ENCODE measurements at regions not wholly inside any gene's neighbourhood (a gene's known extent, or its start where the extent isn't known, plus 50 kb on each side); places are given as distances from the start of the nearest gene placed in this dataset.

DNA sequence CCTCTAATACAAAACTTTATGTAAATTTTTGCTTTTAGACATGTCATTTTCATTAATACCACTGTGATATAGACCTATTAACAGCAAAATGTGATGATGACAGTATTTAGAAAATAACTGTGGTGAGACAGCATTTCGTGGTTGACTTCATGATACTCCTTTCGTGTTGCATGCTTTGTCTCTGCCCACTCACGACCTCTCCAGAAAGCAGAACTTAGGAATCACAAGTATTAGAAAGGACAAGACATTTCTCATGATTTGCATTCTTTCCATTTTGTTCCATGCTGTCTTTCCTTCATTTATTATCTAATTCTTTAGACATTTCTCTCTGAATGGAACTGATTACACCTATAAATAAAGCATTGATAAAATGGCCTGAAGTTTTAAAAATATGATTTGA is 85.2 kb upstream of the POU3F3 start:
- no peak for TF ChIP-seq EP300 (IDR thresholded peaks at IDR 0.05; ENCODE audit: borderline replicate concordance)
- TF ChIP-seq YY1 (IDR thresholded peaks at IDR 0.05; ENCODE audit: low read depth), result no peak
- TF ChIP-seq CREB1 (IDR thresholded peaks at IDR 0.05; ENCODE audit: low read depth), result no peak
- no peak for TF ChIP-seq CEBPB (IDR thresholded peaks at IDR 0.05)
- TF ChIP-seq FOXM1 (IDR thresholded peaks at IDR 0.05; ENCODE audit: borderline replicate concordance, low read depth), result no peak
- TF ChIP-seq, protein P1, sequence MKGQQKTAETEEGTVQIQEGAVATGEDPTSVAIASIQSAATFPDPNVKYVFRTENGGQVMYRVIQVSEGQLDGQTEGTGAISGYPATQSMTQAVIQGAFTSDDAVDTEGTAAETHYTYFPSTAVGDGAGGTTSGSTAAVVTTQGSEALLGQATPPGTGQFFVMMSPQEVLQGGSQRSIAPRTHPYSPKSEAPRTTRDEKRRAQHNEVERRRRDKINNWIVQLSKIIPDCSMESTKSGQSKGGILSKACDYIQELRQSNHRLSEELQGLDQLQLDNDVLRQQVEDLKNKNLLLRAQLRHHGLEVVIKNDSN (IDR thresholded peaks at IDR 0.05), result no peak

DNA sequence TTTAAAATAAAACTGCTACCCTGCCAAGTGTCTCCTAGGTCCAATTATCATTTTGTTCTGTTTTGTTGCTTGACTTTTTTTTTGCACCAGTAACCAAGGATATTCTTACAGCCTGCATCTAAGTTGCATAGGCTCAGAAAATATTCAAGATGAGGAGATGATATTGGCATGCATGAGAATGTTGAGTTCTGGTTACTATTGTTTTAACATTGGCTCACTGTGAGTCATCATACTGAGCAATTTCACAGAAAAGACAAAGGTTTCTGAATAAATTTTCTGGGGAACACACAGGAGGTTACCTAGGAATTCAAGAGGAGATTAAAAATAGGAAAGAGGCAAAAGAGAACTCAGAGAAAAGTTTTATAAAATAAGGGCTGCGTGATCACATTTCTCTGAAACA is 84.8 kb upstream of the POU3F3 start:
- TF ChIP-seq TEAD4 (IDR thresholded peaks at IDR 0.05), result no peak
- TF ChIP-seq CREB1 (IDR thresholded peaks at IDR 0.05; ENCODE audit: low read depth), result no peak
- TF ChIP-seq RAD21 (IDR thresholded peaks at IDR 0.05; ENCODE audit: low read depth), result no peak
- TF ChIP-seq, protein P2, sequence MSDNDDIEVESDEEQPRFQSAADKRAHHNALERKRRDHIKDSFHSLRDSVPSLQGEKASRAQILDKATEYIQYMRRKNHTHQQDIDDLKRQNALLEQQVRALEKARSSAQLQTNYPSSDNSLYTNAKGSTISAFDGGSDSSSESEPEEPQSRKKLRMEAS (IDR thresholded peaks at IDR 0.05), result no peak

DNA sequence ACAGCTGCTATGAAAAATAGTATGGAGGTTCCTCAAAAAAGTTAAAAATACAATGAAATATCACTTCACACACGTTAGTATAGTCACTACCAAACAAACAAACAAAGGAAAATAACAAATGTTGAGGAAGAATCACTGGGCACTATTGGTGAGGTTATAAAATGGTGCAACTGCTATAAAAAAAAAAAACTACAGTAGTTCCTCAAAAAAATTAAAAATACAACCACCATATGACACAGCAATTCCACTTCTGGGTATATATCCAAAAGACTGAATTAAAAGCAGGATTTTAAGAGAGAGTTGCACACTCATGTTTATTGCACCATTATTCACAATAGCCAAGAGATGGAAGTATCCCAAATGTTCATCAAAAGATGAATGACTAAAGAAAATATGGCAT is 80.9 kb upstream of the POU3F3 start:
- TF ChIP-seq NFIC (IDR thresholded peaks at IDR 0.05) (no peak), RAD21 (IDR thresholded peaks at IDR 0.05; ENCODE audit: low read depth) (no peak), TCF12 (IDR thresholded peaks at IDR 0.05; ENCODE audit: low read depth) (no peak), CEBPB (IDR thresholded peaks at IDR 0.05) (no peak), EP300 (IDR thresholded peaks at IDR 0.05; ENCODE audit: borderline replicate concordance) (no peak), ZBTB7A (IDR thresholded peaks at IDR 0.05; ENCODE audit: low read depth) (no peak)
- TF ChIP-seq, protein P1 (IDR thresholded peaks at IDR 0.05), result no peak

DNA sequence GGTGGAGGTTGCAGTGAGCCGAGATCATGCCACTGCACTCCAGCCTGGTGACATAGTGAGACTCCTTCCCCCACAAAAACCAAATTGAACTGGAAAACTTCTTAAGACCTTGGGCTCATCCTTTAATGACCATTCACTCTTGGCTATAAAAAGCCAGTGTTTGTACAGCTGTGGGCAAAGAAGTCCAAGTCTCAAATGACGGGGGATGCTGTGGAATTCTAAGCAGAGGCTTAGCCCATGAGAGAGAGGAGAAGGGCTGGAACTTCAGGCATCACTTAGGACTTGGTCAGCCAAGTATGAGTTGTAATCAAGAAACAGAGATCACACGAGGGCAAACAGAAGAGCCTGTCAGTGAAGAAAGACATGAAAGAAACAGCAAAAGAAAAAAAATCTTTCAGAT is 79.3 kb upstream of the POU3F3 start:
- no peak for TF ChIP-seq TAF1 (IDR thresholded peaks at IDR 0.05; ENCODE audit: low read depth)
- no peak for TF ChIP-seq CREB1 (IDR thresholded peaks at IDR 0.05; ENCODE audit: low read depth)
- no peak for TF ChIP-seq TCF12 (IDR thresholded peaks at IDR 0.05; ENCODE audit: low read depth)
- no peak for TF ChIP-seq EP300 (IDR thresholded peaks at IDR 0.05; ENCODE audit: borderline replicate concordance)
- no peak for TF ChIP-seq YY1 (IDR thresholded peaks at IDR 0.05; ENCODE audit: low read depth)
- TF ChIP-seq, protein P3, sequence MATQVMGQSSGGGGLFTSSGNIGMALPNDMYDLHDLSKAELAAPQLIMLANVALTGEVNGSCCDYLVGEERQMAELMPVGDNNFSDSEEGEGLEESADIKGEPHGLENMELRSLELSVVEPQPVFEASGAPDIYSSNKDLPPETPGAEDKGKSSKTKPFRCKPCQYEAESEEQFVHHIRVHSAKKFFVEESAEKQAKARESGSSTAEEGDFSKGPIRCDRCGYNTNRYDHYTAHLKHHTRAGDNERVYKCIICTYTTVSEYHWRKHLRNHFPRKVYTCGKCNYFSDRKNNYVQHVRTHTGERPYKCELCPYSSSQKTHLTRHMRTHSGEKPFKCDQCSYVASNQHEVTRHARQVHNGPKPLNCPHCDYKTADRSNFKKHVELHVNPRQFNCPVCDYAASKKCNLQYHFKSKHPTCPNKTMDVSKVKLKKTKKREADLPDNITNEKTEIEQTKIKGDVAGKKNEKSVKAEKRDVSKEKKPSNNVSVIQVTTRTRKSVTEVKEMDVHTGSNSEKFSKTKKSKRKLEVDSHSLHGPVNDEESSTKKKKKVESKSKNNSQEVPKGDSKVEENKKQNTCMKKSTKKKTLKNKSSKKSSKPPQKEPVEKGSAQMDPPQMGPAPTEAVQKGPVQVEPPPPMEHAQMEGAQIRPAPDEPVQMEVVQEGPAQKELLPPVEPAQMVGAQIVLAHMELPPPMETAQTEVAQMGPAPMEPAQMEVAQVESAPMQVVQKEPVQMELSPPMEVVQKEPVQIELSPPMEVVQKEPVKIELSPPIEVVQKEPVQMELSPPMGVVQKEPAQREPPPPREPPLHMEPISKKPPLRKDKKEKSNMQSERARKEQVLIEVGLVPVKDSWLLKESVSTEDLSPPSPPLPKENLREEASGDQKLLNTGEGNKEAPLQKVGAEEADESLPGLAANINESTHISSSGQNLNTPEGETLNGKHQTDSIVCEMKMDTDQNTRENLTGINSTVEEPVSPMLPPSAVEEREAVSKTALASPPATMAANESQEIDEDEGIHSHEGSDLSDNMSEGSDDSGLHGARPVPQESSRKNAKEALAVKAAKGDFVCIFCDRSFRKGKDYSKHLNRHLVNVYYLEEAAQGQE (IDR thresholded peaks at IDR 0.05; ENCODE audit: low read depth), result no peak
- no peak for TF ChIP-seq NFIC (IDR thresholded peaks at IDR 0.05)

DNA sequence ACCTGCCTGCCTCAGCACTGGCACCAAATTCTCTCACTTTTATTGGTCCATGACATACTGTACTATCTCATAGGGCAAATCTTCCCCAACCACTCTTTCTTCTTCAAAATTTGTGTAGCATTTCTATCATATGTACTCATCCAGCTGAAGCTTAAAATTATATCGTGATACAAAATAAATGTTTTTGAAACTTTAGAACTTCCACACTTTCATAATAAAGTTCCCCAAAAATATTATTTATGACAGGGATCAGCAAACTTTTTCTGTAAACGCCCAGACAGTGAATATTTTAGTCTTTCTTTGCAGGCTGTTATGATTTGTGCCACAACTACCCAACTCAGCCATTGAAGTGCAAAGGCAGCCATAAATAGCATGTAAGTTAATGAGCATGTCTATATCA is 76.2 kb upstream of the POU3F3 start:
- TF ChIP-seq TCF12 (IDR thresholded peaks at IDR 0.05; ENCODE audit: low read depth) (no peak), ZBTB7A (IDR thresholded peaks at IDR 0.05; ENCODE audit: low read depth) (no peak), YY1 (IDR thresholded peaks at IDR 0.05; ENCODE audit: low read depth) (no peak)
- TF ChIP-seq, protein P1 (IDR thresholded peaks at IDR 0.05), result no peak
- TF ChIP-seq, protein P2 (IDR thresholded peaks at IDR 0.05), result no peak

DNA sequence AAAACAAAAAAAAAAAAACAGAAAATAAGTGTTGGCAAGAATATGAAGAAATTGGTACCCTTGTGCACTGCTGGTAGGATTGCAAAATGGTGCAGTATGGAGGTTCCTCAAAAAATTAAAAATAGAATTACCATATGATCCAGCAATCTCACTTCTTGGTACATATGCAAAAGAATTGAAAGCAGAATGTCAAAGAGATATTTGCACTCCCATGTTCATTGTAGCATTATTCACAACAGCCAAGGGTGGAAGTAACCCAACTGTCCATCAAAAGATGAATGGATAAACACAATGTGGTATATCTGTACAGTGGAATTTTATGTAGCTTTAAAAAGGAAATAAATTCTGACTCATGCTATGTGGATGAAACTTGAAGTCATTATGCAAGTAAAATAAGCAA is 72.8 kb upstream of the POU3F3 start:
- TF ChIP-seq RAD21 (IDR thresholded peaks at IDR 0.05; ENCODE audit: low read depth) (no peak), CEBPB (IDR thresholded peaks at IDR 0.05) (no peak), EP300 (IDR thresholded peaks at IDR 0.05; ENCODE audit: borderline replicate concordance) (no peak), TAF1 (IDR thresholded peaks at IDR 0.05; ENCODE audit: low read depth) (no peak), TEAD4 (IDR thresholded peaks at IDR 0.05) (no peak)
- TF ChIP-seq, protein P3 (IDR thresholded peaks at IDR 0.05; ENCODE audit: low read depth), result no peak

DNA sequence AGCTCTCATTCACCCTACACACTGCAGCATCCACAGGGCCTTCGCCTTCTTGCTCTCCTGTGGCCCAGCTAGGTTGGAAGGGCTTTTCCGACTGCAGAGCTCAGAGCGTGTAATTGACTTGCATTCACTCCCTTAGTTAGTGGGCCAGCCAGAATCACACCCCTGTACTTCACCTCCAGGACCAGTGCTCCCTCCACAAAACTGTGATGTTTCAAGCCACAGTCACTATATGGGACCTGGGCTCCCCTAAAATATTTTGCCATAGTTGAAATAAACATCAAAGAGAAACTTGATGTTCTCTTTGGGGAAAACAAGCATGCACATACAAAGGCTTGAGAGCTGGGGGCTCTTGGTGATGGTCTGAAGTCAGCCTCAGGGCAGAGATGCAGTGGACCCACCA is 69.7 kb upstream of the POU3F3 start:
- no peak for TF ChIP-seq EGR1 (IDR thresholded peaks at IDR 0.05)
- TF ChIP-seq, protein P2 (IDR thresholded peaks at IDR 0.05), result no peak
- TF ChIP-seq, protein P3 (IDR thresholded peaks at IDR 0.05; ENCODE audit: low read depth), result no peak
